ENCODE measurements at regions not wholly inside any gene's neighbourhood (a gene's known extent, or its start where the extent isn't known, plus 50 kb on each side); places are given as distances from the start of the nearest gene placed in this dataset.

GRCh38 chr11:128089962-128090361 is 497.4 kb downstream of the ETS1 start:
- no peak overlapping the region for H3K9ac ChIP-seq (ENCODE audit: low read length)
- TF ChIP-seq EZH2phosphoT487 (IDR thresholded peaks at IDR 0.05; ENCODE audit: low read depth): no peak
- TF ChIP-seq, protein P1, sequence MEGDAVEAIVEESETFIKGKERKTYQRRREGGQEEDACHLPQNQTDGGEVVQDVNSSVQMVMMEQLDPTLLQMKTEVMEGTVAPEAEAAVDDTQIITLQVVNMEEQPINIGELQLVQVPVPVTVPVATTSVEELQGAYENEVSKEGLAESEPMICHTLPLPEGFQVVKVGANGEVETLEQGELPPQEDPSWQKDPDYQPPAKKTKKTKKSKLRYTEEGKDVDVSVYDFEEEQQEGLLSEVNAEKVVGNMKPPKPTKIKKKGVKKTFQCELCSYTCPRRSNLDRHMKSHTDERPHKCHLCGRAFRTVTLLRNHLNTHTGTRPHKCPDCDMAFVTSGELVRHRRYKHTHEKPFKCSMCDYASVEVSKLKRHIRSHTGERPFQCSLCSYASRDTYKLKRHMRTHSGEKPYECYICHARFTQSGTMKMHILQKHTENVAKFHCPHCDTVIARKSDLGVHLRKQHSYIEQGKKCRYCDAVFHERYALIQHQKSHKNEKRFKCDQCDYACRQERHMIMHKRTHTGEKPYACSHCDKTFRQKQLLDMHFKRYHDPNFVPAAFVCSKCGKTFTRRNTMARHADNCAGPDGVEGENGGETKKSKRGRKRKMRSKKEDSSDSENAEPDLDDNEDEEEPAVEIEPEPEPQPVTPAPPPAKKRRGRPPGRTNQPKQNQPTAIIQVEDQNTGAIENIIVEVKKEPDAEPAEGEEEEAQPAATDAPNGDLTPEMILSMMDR (IDR thresholded peaks at IDR 0.05; ENCODE audit: low read depth, low read length): no peak
- H3K9me3 ChIP-seq (ENCODE audit: insufficient read depth, low read length): no peaks in the 10 kb centered on the region
- no peaks in the 10 kb centered on the region for H3K36me3 ChIP-seq (replicated peaks; ENCODE audit: low read depth, low read length)
- no peak overlapping the region for H3K27ac ChIP-seq (ENCODE audit: low read length)
- no peaks in the 10 kb centered on the region for H3K4me1 ChIP-seq (ENCODE audit: low read length)
- no peaks in the 10 kb centered on the region for H4K20me1 ChIP-seq (ENCODE audit: insufficient read depth, low read length)
- no peak overlapping the region for H3K4me3 ChIP-seq (ENCODE audit: low read length)
- H3K27me3 ChIP-seq (ENCODE audit: low read depth, low read length): peaks cover 2% of the 10 kb centered on the region; the same call in 1 of the 2 replicates
- no peak overlapping the region for H2AFZ ChIP-seq (ENCODE audit: low read depth, low read length)
- no peak overlapping the region for H3K4me2 ChIP-seq (ENCODE audit: low read length)
- no peaks in the 10 kb centered on the region for H3K79me2 ChIP-seq (ENCODE audit: low read length)

- no peaks in the 10 kb centered on the region for H4K20me1 ChIP-seq (ENCODE audit: insufficient read depth, low read length)
- H3K9ac ChIP-seq (ENCODE audit: low read length): no peak overlapping the region
- H3K27ac ChIP-seq (ENCODE audit: low read length): no peak overlapping the region
- no peak overlapping the region for H3K4me3 ChIP-seq (ENCODE audit: low read length)
- no peak overlapping the region for H3K4me2 ChIP-seq (ENCODE audit: low read length)
- H3K36me3 ChIP-seq (replicated peaks; ENCODE audit: low read depth, low read length): no peaks in the 10 kb centered on the region
- no peaks in the 10 kb centered on the region for H3K9me3 ChIP-seq (ENCODE audit: insufficient read depth, low read length)
- TF ChIP-seq, protein P1 (IDR thresholded peaks at IDR 0.05; ENCODE audit: low read depth, low read length): no peak
- TF ChIP-seq EZH2phosphoT487 (IDR thresholded peaks at IDR 0.05; ENCODE audit: low read depth): no peak
- H3K27me3 ChIP-seq (ENCODE audit: low read depth, low read length): peaks cover 5% of the 10 kb centered on the region; the same call in 1 of the 2 replicates
- H3K4me1 ChIP-seq (ENCODE audit: low read length): no peaks in the 10 kb centered on the region
- no peak overlapping the region for H2AFZ ChIP-seq (ENCODE audit: low read depth, low read length)
- H3K79me2 ChIP-seq (ENCODE audit: low read length): no peaks in the 10 kb centered on the region
Measured at GRCh38 chr11:128086794-128087193, 500.6 kb downstream of the ETS1 start.

- H2AFZ ChIP-seq (ENCODE audit: low read depth, low read length): no peak overlapping the region
- TF ChIP-seq, protein P1 (IDR thresholded peaks at IDR 0.05; ENCODE audit: low read depth, low read length): no peak
- no peak for TF ChIP-seq EZH2phosphoT487 (IDR thresholded peaks at IDR 0.05; ENCODE audit: low read depth)
- no peaks in the 10 kb centered on the region for H3K9me3 ChIP-seq (ENCODE audit: insufficient read depth, low read length)
- H3K36me3 ChIP-seq (replicated peaks; ENCODE audit: low read depth, low read length): no peaks in the 10 kb centered on the region
- no peak overlapping the region for H3K4me2 ChIP-seq (ENCODE audit: low read length)
- no peaks in the 10 kb centered on the region for H3K4me1 ChIP-seq (ENCODE audit: low read length)
- no peak overlapping the region for H3K9ac ChIP-seq (ENCODE audit: low read length)
- H3K4me3 ChIP-seq (ENCODE audit: low read length): no peak overlapping the region
- H3K27ac ChIP-seq (ENCODE audit: low read length): no peak overlapping the region
- no peaks in the 10 kb centered on the region for H4K20me1 ChIP-seq (ENCODE audit: insufficient read depth, low read length)
- peaks cover 9% of the 10 kb centered on the region; the same call in 1 of the 2 replicates for H3K27me3 ChIP-seq (ENCODE audit: low read depth, low read length)
- no peaks in the 10 kb centered on the region for H3K79me2 ChIP-seq (ENCODE audit: low read length)
Measured at GRCh38 chr11:128085276-128085675, 502.1 kb downstream of the ETS1 start.

DNA sequence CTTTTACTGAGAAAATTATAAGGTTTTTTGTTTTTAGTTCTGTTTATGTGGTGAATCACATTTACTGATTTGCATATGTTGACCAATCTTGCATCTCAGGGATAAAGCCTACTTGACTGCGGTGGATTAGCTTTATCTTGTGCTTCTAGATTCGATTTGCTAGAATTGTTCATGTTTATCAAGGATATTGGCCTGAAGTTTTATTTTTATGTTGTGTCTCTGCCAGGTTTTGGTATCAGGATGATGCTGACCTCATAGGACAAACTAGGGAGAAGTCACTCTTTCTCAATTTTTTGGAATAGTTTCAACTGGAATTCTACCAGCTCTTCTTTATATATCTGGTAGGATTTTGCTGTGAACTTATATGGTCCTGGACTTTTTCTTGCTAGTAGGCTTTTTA is 504.8 kb downstream of the ETS1 start:
- no peak overlapping the region for H3K9ac ChIP-seq (ENCODE audit: low read length)
- H2AFZ ChIP-seq (ENCODE audit: low read depth, low read length): no peak overlapping the region
- H4K20me1 ChIP-seq (ENCODE audit: insufficient read depth, low read length): no peaks in the 10 kb centered on the region
- H3K36me3 ChIP-seq (replicated peaks; ENCODE audit: low read depth, low read length): no peaks in the 10 kb centered on the region
- H3K27me3 ChIP-seq (ENCODE audit: low read depth, low read length): peaks cover 9% of the 10 kb centered on the region
- H3K4me2 ChIP-seq (ENCODE audit: low read length): no peak overlapping the region
- H3K4me3 ChIP-seq (ENCODE audit: low read length): no peak overlapping the region
- no peaks in the 10 kb centered on the region for H3K4me1 ChIP-seq (ENCODE audit: low read length)
- no peak for TF ChIP-seq EZH2phosphoT487 (IDR thresholded peaks at IDR 0.05; ENCODE audit: low read depth)
- TF ChIP-seq, protein P1 (IDR thresholded peaks at IDR 0.05; ENCODE audit: low read depth, low read length): no peak
- H3K9me3 ChIP-seq (ENCODE audit: insufficient read depth, low read length): no peaks in the 10 kb centered on the region
- no peak overlapping the region for H3K27ac ChIP-seq (ENCODE audit: low read length)
- no peaks in the 10 kb centered on the region for H3K79me2 ChIP-seq (ENCODE audit: low read length)

All from OCI-LY3 (cell line).